ENCODE measurements at regions not wholly inside any gene's neighbourhood (a gene's known extent, or its start where the extent isn't known, plus 50 kb on each side); places are given as distances from the start of the nearest gene placed in this dataset.

- TF ChIP-seq, protein P1, sequence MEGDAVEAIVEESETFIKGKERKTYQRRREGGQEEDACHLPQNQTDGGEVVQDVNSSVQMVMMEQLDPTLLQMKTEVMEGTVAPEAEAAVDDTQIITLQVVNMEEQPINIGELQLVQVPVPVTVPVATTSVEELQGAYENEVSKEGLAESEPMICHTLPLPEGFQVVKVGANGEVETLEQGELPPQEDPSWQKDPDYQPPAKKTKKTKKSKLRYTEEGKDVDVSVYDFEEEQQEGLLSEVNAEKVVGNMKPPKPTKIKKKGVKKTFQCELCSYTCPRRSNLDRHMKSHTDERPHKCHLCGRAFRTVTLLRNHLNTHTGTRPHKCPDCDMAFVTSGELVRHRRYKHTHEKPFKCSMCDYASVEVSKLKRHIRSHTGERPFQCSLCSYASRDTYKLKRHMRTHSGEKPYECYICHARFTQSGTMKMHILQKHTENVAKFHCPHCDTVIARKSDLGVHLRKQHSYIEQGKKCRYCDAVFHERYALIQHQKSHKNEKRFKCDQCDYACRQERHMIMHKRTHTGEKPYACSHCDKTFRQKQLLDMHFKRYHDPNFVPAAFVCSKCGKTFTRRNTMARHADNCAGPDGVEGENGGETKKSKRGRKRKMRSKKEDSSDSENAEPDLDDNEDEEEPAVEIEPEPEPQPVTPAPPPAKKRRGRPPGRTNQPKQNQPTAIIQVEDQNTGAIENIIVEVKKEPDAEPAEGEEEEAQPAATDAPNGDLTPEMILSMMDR (IDR thresholded peaks at IDR 0.05; ENCODE audit: insufficient read depth, low read depth, low read length) = no peak
- no peak for TF ChIP-seq EZH2 (IDR thresholded peaks at IDR 0.05; ENCODE audit: insufficient read depth, low read length)
Measured at GRCh38 chr19:5218255-5218855, 122.3 kb downstream of the PTPRS start.

All from astrocyte (in vitro differentiated cells and primary cell).